Adipose tissue (tissue), 3 donors: ENCODE measurements at regions not wholly inside any gene's neighbourhood (a gene's known extent, or its start where the extent isn't known, plus 50 kb on each side); places are given as distances from the start of the nearest gene placed in this dataset.
"Not testable (repeated sequence)": the region's sequence is repeated elsewhere in the genome, so short reads cannot be mapped to it uniquely, and the experiment has no call there.

ENCODE experiments used
- H3K27ac ChIP-seq: one replicate; pipeline ENCODE4 v1.5.1; 2013; ENCODE audit warnings: low read depth, low read length
- WGBS, 3 donors: extraction: QIAGEN DNeasy Blood & Tissue Kit; methylation state at CpG; one replicate each; pipeline ENCODE4 v1.1.7; 2013; 5-methylcytosine and 5-hydroxymethylcytosine counted together
- donor health status: healthy with polysubstance abuse.
- donor health status: Bipolar disorder and iron deficiency.
- donor health status: healthy.

- no peak overlapping the region for H3K27ac ChIP-seq
- WGBS, 3 donors: 92 to 100% (median 100%) methylated on average over 1 of the region's 1 CpG
Measured at GRCh38 chr15:69926721-69927120, 171.0 kb downstream of the TLE3 start.

- 82 to 92% (median 88%) methylated on average over 2 of the region's 2 CpGs for WGBS, 3 donors
- H3K27ac ChIP-seq: not testable (repeated sequence)
Measured at GRCh38 chr15:69928890-69929289, 168.8 kb downstream of the TLE3 start.

- H3K27ac ChIP-seq: no peak overlapping the region
- 87 to 88% (median 87%) methylated on average over 10 of the region's 10 CpGs for WGBS, 3 donors
Measured at GRCh38 chr15:69929905-69930630, 167.6 kb downstream of the TLE3 start.

GRCh38 chr15:69930754-69931153 lies 167.0 kb downstream of the TLE3 start:
- H3K27ac ChIP-seq: no peak overlapping the region
- WGBS, 3 donors: 80 to 88% (median 84%) methylated on average over 5 of the region's 5 CpGs

- no peak overlapping the region for H3K27ac ChIP-seq
- 86 to 87% (median 87%) methylated on average over 5 of the region's 5 CpGs for WGBS, 3 donors
Measured at GRCh38 chr15:69931156-69931555, 166.6 kb downstream of the TLE3 start.

- WGBS, 3 donors: 84 to 88% (median 84%) methylated on average over 4 of the region's 4 CpGs
- no peak overlapping the region for H3K27ac ChIP-seq
Measured at GRCh38 chr15:69934607-69935006, 163.1 kb downstream of the TLE3 start.

- no peak overlapping the region for H3K27ac ChIP-seq
- 52 to 79% (median 74%) methylated on average over 7 of the region's 7 CpGs for WGBS, 3 donors
Measured at GRCh38 chr15:69939513-69940440, 157.9 kb downstream of the TLE3 start.

GRCh38 chr15:69940441-69941300 lies 157.0 kb downstream of the TLE3 start:
- 90 to 93% (median 92%) methylated on average over 24 of the region's 24 CpGs for whole genome bisulfite sequencing, 3 donors
- no peak overlapping the region for H3K27ac ChIP-seq

GRCh38 chr15:69941301-69941605 lies 156.5 kb downstream of the TLE3 start:
- no peak overlapping the region for H3K27ac ChIP-seq
- 95 to 96% (median 95%) methylated on average over 20 of the region's 20 CpGs for WGBS, 3 donors

GRCh38 chr15:69941706-69942495 lies 155.8 kb downstream of the TLE3 start:
- H3K27ac ChIP-seq: no peak overlapping the region
- 86 to 92% (median 89%) methylated on average over 9 to 11 of the region's 11 CpGs for WGBS, 3 donors

GRCh38 chr15:69943637-69944036 lies 154.1 kb downstream of the TLE3 start:
- WGBS, 3 donors: 69 to 85% (median 72%) methylated on average over 1 of the region's 1 CpG
- no peak overlapping the region for H3K27ac ChIP-seq

- H3K27ac ChIP-seq: no peak overlapping the region
- 92 to 97% (median 94%) methylated on average over 2 of the region's 2 CpGs for WGBS, 3 donors
Measured at GRCh38 chr15:69945729-69946128, 152.0 kb downstream of the TLE3 start.

- no peak overlapping the region for H3K27ac ChIP-seq
- 86 to 90% (median 87%) methylated on average over 4 of the region's 4 CpGs for WGBS, 3 donors
Measured at GRCh38 chr15:69946870-69947269, 150.8 kb downstream of the TLE3 start.

GRCh38 chr15:69947394-69947793 lies 150.3 kb downstream of the TLE3 start:
- WGBS, 3 donors: 88 to 90% (median 89%) methylated on average over 2 of the region's 2 CpGs
- no peak overlapping the region for H3K27ac ChIP-seq

- 57 to 91% (median 61%) methylated on average over 7 of the region's 7 CpGs for WGBS, 3 donors
- H3K27ac ChIP-seq: no peak overlapping the region
Measured at GRCh38 chr15:69949485-69949884, 148.2 kb downstream of the TLE3 start.

GRCh38 chr15:69951256-69951897 lies 146.3 kb downstream of the TLE3 start:
- no peak overlapping the region for H3K27ac ChIP-seq
- 85 to 89% (median 85%) methylated on average over 2 of the region's 2 CpGs for WGBS, 3 donors

- WGBS, 3 donors: 87 to 88% (median 87%) methylated on average over 9 of the region's 9 CpGs
- no peak overlapping the region for H3K27ac ChIP-seq
Measured at GRCh38 chr15:69951898-69952555, 145.7 kb downstream of the TLE3 start.
